Testis (tissue), 2 donors: ENCODE measurements at regions not wholly inside any gene's neighbourhood (a gene's known extent, or its start where the extent isn't known, plus 50 kb on each side); places are given as distances from the start of the nearest gene placed in this dataset.

Experiments
- DNase-seq: peaks from one replicate; pipeline ENCODE4 v3.0.0-alpha.2; 2019
- H3K27ac ChIP-seq, 2 donors: fragments of 200-600 bp; sonication (generic); one replicate each; pipeline ENCODE4 v1.5.1; 2019
- H3K27me3 ChIP-seq: fragments of 200-600 bp; sonication (generic); one replicate; pipeline ENCODE4 v1.5.1; 2019
- H3K36me3 ChIP-seq: fragments of 200-600 bp; sonication (generic); one replicate; pipeline ENCODE4 v1.5.1; 2017; ENCODE audit warnings: low read depth; ENCODE audit errors: missing control alignments
- H3K4me1 ChIP-seq: fragments of 200-600 bp; sonication (generic); one replicate; pipeline ENCODE4 v1.5.1; 2019
- H3K4me3 ChIP-seq, 2 donors: fragments of 200-600 bp; sonication (generic); one replicate each; pipeline ENCODE4 v1.5.1; 2017 to 2019
- H3K9me3 ChIP-seq: fragments of 200-600 bp; sonication (generic); one replicate; pipeline ENCODE4 v1.5.1; 2017
- CTCF ChIP-seq, 3 experiments: fragments of 450-650 bp in 2 of 3; fragments of 200-600 bp in 1 of 3; sonication (generic) in 1 of 3; IDR thresholded peaks; one replicate each; pipeline ENCODE4 v1.5.1; 2016 to 2019; ENCODE audit warnings: antibody characterized with exemption in 3 of 3, mild to moderate bottlenecking in 2 of 3, moderate library complexity in 1 of 3
- POLR2A ChIP-seq: fragments of 450-650 bp; IDR thresholded peaks from one replicate; pipeline ENCODE4 v1.6.1; 2017; ENCODE audit warnings: antibody characterized with exemption, mild to moderate bottlenecking, moderate library complexity
- WGBS, 2 donors: methylation state at CpG; one replicate each; pipeline ENCODE4 v1.1.5; 2018; 5-methylcytosine and 5-hydroxymethylcytosine counted together
- intact Hi-C: fragments of 100-400 bp; cut with DNase I; formaldehyde crosslinking; loops from one replicate; pipeline ENCODE4 v1.15.1; 2023; ENCODE audit warnings: low total_unique reads

GRCh38 chr11:106390078-106390477 lies 312.6 kb downstream of the AASDHPPT start:
- H3K27me3 ChIP-seq = no peaks in the 10 kb centered on the region
- H3K36me3 ChIP-seq = no peaks in the 10 kb centered on the region
- no peaks in the 10 kb centered on the region for H3K4me1 ChIP-seq
- DNase-seq = no peak
- H3K9me3 ChIP-seq = no peaks in the 10 kb centered on the region
- H3K4me3 ChIP-seq = no peak overlapping the region
- TF ChIP-seq CTCF (IDR thresholded peaks at IDR 0.05) (no peak), POLR2A (no peak)
- intact Hi-C loops = no loop called here
- 72 to 77% methylated on average over 3 of the region's 3 CpGs for WGBS, 2 donors
- no peak overlapping the region for H3K27ac ChIP-seq

GRCh38 chr11:106391771-106392420 lies 314.4 kb downstream of the AASDHPPT start:
- intact Hi-C loops = no loop called here
- TF ChIP-seq CTCF (IDR thresholded peaks at IDR 0.05) (no peak), POLR2A (no peak)
- no peaks in the 10 kb centered on the region for H3K9me3 ChIP-seq
- no peak overlapping the region for H3K27ac ChIP-seq
- H3K27me3 ChIP-seq = no peaks in the 10 kb centered on the region
- whole genome bisulfite sequencing, 2 donors = 57 to 62% methylated on average over 2 of the region's 2 CpGs
- no peaks in the 10 kb centered on the region for H3K4me1 ChIP-seq
- no peak for DNase-seq
- H3K36me3 ChIP-seq = no peaks in the 10 kb centered on the region
- H3K4me3 ChIP-seq = no peak overlapping the region

GRCh38 chr11:106395716-106396349 lies 318.4 kb downstream of the AASDHPPT start:
- Histone ChIP-seq H3K27me3 (no peaks in the 10 kb centered on the region), H3K4me3 (no peak overlapping the region), H3K36me3 (no peaks in the 10 kb centered on the region), H3K4me1 (no peaks in the 10 kb centered on the region), H3K9me3 (no peaks in the 10 kb centered on the region), H3K27ac (no peak overlapping the region)
- WGBS, 2 donors = 92 to 96% methylated on average over 10 of the region's 10 CpGs
- intact Hi-C loops = no loop called here
- TF ChIP-seq CTCF (IDR thresholded peaks at IDR 0.05) (no peak), POLR2A (no peak)
- no peak for DNase-seq

GRCh38 chr11:106397787-106398501 lies 320.5 kb downstream of the AASDHPPT start:
- no peak for DNase-seq
- Histone ChIP-seq H3K27ac (no peak overlapping the region), H3K27me3 (no peaks in the 10 kb centered on the region), H3K9me3 (no peaks in the 10 kb centered on the region), H3K36me3 (no peaks in the 10 kb centered on the region), H3K4me1 (no peaks in the 10 kb centered on the region), H3K4me3 (no peak overlapping the region)
- TF ChIP-seq POLR2A (no peak), CTCF (IDR thresholded peaks at IDR 0.05) (no peak)
- 75 to 80% methylated on average over 9 of the region's 9 CpGs for WGBS, 2 donors
- intact Hi-C loops = no loop called here
